Activated T-helper 2 cell treated with anti-CD3 and anti-CD28 coated beads, Interferon-gamma antibody, Interleukin-2, Interleukin-4, amounts not matched to agents 10 μg/mL and 5 μg/mL and 100 μg/mL, durations not matched to agents 14 hours and 24 hours and 36 hours (primary cell): ENCODE measurements at regions not wholly inside any gene's neighbourhood (a gene's known extent, or its start where the extent isn't known, plus 50 kb on each side); places are given as distances from the start of the nearest gene placed in this dataset.

Experiments used
- DNase-seq: peaks from one replicate; pipeline ENCODE4 v3.0.0; 2021; ENCODE audit warnings: low spot score
- H3K27ac Mint-ChIP-seq: one replicate; pipeline ENCODE4 v1.8.0; 2021; ENCODE audit warnings: mixed read lengths
- H3K27me3 Mint-ChIP-seq: one replicate; pipeline ENCODE4 v1.8.0; 2021; ENCODE audit warnings: low read depth, mixed read lengths
- H3K36me3 Mint-ChIP-seq: one replicate; pipeline ENCODE4 v1.8.0; 2021; ENCODE audit warnings: low read depth, mixed read lengths
- H3K4me1 Mint-ChIP-seq: one replicate; pipeline ENCODE4 v1.8.0; 2021; ENCODE audit warnings: low read depth, mixed read lengths
- H3K4me3 Mint-ChIP-seq: one replicate; pipeline ENCODE4 v1.8.0; 2021; ENCODE audit warnings: low read depth, mild to moderate bottlenecking, moderate library complexity, mixed read lengths
- H3K9me3 Mint-ChIP-seq: one replicate; pipeline ENCODE4 v1.8.0; 2021; ENCODE audit warnings: mixed read lengths
- intact Hi-C: fragments of 100-400 bp; cut with micrococcal nuclease; formaldehyde crosslinking; loops from one replicate; pipeline ENCODE4 v1.15.1; 2023

DNA sequence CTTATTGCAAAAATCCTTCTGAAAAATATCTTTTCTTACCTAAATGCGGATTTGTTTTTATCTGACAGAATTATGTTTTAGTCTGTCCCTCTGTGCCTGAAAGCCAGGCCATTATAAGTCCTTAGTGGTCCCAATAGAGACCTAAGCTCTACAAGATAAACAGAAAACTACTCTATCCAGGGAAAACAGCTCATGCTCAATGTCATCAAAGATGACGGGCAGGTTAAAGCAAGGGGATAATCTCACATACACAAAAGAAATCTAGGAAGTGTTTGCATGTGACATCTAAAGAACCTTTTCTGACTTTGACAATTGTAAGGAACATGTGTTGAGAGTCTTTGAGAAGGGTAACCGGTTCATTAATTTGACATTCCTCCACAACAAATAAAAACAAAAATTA is 741.1 kb upstream of the ID2 start:
- intact Hi-C loops, result no loop called here
- no peaks in the 10 kb centered on the region for H3K27me3 Mint-ChIP-seq
- H3K9me3 Mint-ChIP-seq, result peaks cover 8% of the 10 kb centered on the region
- no peak overlapping the region for H3K4me3 Mint-ChIP-seq
- peak overlapping the region; percentile 45 for H3K27ac Mint-ChIP-seq
- H3K4me1 Mint-ChIP-seq, result peaks cover 31% of the 10 kb centered on the region
- H3K36me3 Mint-ChIP-seq, result peaks cover 24% of the 10 kb centered on the region
- DNase-seq, result no peak

DNA sequence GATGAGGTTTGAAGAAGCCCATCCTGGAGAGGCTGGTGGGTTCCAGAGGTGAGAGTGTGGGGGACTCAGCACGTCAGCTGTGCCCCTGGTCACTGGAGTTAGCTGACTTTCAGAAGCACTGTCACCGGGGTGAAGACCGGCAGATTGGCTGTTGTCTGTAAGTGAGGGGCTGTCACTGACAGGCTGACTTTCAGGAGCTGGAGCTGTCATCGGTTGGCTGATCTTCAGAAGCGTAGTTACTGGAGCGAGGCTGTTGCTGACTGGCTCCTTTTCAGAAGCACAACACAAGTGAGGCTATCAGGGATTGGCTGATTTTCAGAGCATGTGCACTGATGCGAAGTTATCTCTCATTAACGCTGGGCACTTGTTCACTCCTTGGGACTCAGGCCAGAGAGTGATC is 738.4 kb upstream of the ID2 start:
- Mint-ChIP-seq H3K27me3 (no peaks in the 10 kb centered on the region), H3K4me3 (no peak overlapping the region), H3K36me3 (peaks cover 16% of the 10 kb centered on the region), H3K4me1 (peaks cover 22% of the 10 kb centered on the region), H3K27ac (no peak overlapping the region), H3K9me3 (peaks cover 15% of the 10 kb centered on the region)
- intact Hi-C loops, result no loop called here
- DNase-seq, result no peak

GRCh38 chr2:7945026-7945425 is 736.8 kb upstream of the ID2 start:
- intact Hi-C loops, result no loop called here
- DNase-seq, result no peak
- no peak overlapping the region for H3K4me3 Mint-ChIP-seq
- peaks cover 8% of the 10 kb centered on the region for H3K36me3 Mint-ChIP-seq
- peaks cover 10% of the 10 kb centered on the region for H3K9me3 Mint-ChIP-seq
- peaks cover 11% of the 10 kb centered on the region for H3K4me1 Mint-ChIP-seq
- H3K27me3 Mint-ChIP-seq, result no peaks in the 10 kb centered on the region
- H3K27ac Mint-ChIP-seq, result no peak overlapping the region

DNA sequence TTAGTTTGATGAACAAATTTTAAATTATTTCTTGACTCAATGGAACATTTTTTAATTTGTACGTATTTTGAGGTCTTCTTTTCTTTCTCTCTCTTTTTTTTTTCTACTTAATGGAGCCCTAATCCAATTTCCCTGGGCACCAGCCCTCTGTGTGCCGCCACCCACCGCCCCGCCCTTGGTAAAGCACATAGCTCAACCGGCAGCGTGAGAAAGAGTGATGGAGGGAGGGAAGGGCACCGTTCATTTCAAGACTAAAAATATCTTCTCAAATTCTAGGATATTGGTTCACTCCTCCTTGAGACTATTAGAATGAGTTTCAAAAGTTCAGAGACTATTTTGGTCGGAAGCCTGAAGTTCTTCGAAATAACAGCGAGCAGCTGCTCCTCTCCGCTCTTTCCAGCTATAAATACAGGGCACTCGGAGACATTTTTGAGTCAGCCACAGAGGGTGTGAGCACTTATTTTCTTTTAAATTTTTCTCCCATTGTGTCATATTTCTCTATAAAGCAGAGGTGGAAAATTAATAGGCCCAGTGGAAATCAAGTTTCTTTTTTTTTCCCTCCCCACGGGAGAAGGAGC is 731.7 kb upstream of the ID2 start:
- intact Hi-C loops, result no loop called here
- Mint-ChIP-seq H3K27me3 (no peaks in the 10 kb centered on the region), H3K27ac (no peak overlapping the region), H3K36me3 (no peaks in the 10 kb centered on the region), H3K4me1 (no peaks in the 10 kb centered on the region), H3K4me3 (no peak overlapping the region), H3K9me3 (peaks cover 6% of the 10 kb centered on the region)
- DNase-seq, result no peak

GRCh38 chr2:7951001-7951400 is 730.9 kb upstream of the ID2 start:
- H3K27me3 Mint-ChIP-seq, result no peaks in the 10 kb centered on the region
- no peak overlapping the region for H3K27ac Mint-ChIP-seq
- H3K4me3 Mint-ChIP-seq, result no peak overlapping the region
- H3K9me3 Mint-ChIP-seq, result peaks cover 6% of the 10 kb centered on the region
- intact Hi-C loops, result no loop called here
- no peaks in the 10 kb centered on the region for H3K4me1 Mint-ChIP-seq
- DNase-seq, result no peak
- no peaks in the 10 kb centered on the region for H3K36me3 Mint-ChIP-seq

DNA sequence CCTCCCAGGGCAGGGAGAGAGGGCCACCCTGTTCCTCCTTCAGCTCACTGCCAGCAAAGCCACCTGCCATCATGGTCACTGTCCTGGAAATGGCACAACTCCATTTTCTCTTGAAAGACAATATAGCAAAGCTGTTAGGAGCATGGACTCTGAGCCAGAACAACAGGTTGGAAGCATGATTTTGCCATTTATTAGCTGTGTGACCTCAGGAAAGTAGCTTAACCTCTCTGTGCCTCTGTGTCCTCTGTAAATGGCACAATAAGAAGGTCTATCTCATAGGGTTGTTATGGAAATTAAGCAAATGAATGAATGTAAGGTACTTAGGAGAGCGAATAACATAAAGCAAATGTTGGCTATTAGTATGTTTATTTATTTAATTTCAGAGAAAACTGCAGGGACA is 730.4 kb upstream of the ID2 start:
- DNase-seq, result no peak
- Mint-ChIP-seq H3K4me3 (no peak overlapping the region), H3K4me1 (no peaks in the 10 kb centered on the region), H3K36me3 (no peaks in the 10 kb centered on the region), H3K27me3 (no peaks in the 10 kb centered on the region), H3K27ac (no peak overlapping the region), H3K9me3 (peaks cover 6% of the 10 kb centered on the region)
- intact Hi-C loops, result no loop called here

DNA sequence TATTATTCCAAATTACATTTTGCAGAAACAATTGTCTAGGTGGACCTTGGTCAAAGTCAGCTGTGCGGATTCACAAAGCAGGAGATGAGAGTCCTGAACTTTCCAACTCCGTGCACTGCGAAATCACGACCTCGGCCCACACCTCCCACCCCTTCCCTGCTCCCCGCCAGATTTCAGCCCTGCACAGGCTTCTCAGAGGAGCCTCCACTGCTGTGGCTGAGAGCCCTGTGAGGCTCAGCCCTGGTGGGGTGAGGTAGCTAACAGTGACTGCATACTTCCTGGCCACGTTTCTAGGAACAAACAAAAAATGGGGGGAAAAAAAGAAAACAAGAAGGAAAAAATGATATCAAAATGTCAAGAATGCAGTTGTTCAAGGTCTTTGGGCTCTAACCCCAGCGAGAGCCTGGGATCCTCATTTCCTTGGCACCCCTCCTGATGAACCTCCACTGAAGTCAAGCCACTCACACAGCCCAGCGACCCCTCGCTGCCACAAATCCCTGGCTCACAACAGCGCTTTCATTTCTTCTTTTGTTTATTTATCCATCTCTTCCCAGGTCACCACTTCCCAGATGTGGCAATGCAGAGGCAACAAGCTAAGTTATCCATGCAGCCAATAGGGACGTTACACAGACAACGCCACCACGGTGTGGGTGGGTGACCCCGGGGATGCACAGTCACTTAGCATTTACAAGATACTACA is 729.7 kb upstream of the ID2 start:
- no peaks in the 10 kb centered on the region for H3K27me3 Mint-ChIP-seq

GRCh38 chr2:7953195-7953594 is 728.7 kb upstream of the ID2 start:
- DNase-seq, result no peak
- Mint-ChIP-seq H3K36me3 (no peaks in the 10 kb centered on the region), H3K27ac (no peak overlapping the region), H3K4me1 (no peaks in the 10 kb centered on the region), H3K27me3 (no peaks in the 10 kb centered on the region), H3K9me3 (no peaks in the 10 kb centered on the region), H3K4me3 (no peak overlapping the region)
- intact Hi-C loops, result no loop called here

More for the DNA sequence above, 729.7 kb upstream of the ID2 start:
- intact Hi-C loops, result no loop called here
- no peak for DNase-seq
- H3K27ac Mint-ChIP-seq, result no peak overlapping the region
- H3K4me1 Mint-ChIP-seq, result no peaks in the 10 kb centered on the region
- no peaks in the 10 kb centered on the region for H3K36me3 Mint-ChIP-seq
- H3K4me3 Mint-ChIP-seq, result no peak overlapping the region
- H3K9me3 Mint-ChIP-seq, result peaks cover 6% of the 10 kb centered on the region

GRCh38 chr2:7954234-7954633 is 727.6 kb upstream of the ID2 start:
- no peak for DNase-seq
- H3K27me3 Mint-ChIP-seq, result no peaks in the 10 kb centered on the region
- H3K36me3 Mint-ChIP-seq, result no peaks in the 10 kb centered on the region
- H3K9me3 Mint-ChIP-seq, result no peaks in the 10 kb centered on the region
- intact Hi-C loops, result no loop called here
- H3K4me1 Mint-ChIP-seq, result no peaks in the 10 kb centered on the region
- no peak overlapping the region for H3K27ac Mint-ChIP-seq
- no peak overlapping the region for H3K4me3 Mint-ChIP-seq

DNA sequence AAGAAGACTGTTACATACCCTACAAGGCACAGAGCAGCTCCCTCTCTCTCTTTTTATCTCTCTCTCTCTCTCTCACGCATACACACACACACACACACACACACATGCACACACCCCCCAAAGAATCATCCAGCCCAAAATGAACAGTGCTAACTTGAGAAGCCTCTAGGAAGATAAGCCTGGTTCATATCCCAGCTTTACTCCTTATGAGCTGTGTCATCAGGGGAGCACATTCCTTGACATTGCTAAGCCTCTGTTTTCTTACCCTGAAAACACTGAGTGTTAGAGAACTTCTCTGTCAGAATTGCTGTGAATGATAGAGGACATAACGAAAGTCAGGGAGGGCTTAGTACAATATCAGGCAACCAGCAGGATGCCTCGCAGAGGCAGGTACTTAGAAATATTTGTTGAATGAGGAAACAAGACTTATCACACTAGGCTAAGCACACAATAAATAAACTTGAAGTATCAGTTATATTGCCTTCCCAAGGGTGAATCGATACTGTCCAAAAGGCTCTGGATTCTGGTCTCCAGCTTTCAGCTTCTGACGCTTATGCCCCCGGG is 725.6 kb upstream of the ID2 start:
- H3K4me3 Mint-ChIP-seq, result no peak overlapping the region
- H3K27ac Mint-ChIP-seq, result no peak overlapping the region
- H3K9me3 Mint-ChIP-seq, result no peaks in the 10 kb centered on the region
- peaks cover 3% of the 10 kb centered on the region for H3K4me1 Mint-ChIP-seq
- intact Hi-C loops, result no loop called here
- no peaks in the 10 kb centered on the region for H3K27me3 Mint-ChIP-seq
- DNase-seq, result no peak
- H3K36me3 Mint-ChIP-seq, result no peaks in the 10 kb centered on the region

- Mint-ChIP-seq H3K4me3 (no peak overlapping the region), H3K4me1 (peaks cover 17% of the 10 kb centered on the region), H3K27me3 (no peaks in the 10 kb centered on the region), H3K27ac (peak overlapping the region; percentile 39), H3K36me3 (no peaks in the 10 kb centered on the region), H3K9me3 (no peaks in the 10 kb centered on the region)
- intact Hi-C loops, result no loop called here
- DNase-seq, result no peak
Observed at GRCh38 chr2:7961550-7961949, 720.3 kb upstream of the ID2 start.

- Mint-ChIP-seq H3K9me3 (no peaks in the 10 kb centered on the region), H3K4me3 (no peak overlapping the region), H3K4me1 (peaks cover 17% of the 10 kb centered on the region), H3K36me3 (no peaks in the 10 kb centered on the region), H3K27me3 (no peaks in the 10 kb centered on the region), H3K27ac (peak overlapping the region; percentile 28)
- no peak for DNase-seq
- intact Hi-C loops, result no loop called here
Observed at GRCh38 chr2:7962161-7962560, 719.7 kb upstream of the ID2 start.

GRCh38 chr2:7963787-7964186 is 718.1 kb upstream of the ID2 start:
- no peak for DNase-seq
- Mint-ChIP-seq H3K4me1 (peaks cover 19% of the 10 kb centered on the region), H3K4me3 (no peak overlapping the region), H3K27ac (no peak overlapping the region), H3K9me3 (no peaks in the 10 kb centered on the region), H3K27me3 (no peaks in the 10 kb centered on the region), H3K36me3 (no peaks in the 10 kb centered on the region)
- intact Hi-C loops, result no loop called here
